Fibroblast of lung (primary cell): ENCODE measurements at regions not wholly inside any gene's neighbourhood (a gene's known extent, or its start where the extent isn't known, plus 50 kb on each side); places are given as distances from the start of the nearest gene placed in this dataset.

Experiments used
- DNase-seq, 2 donors: peaks; one replicate each; pipeline versions ENCODE4 v3.0.0 to v3.0.0-alpha.2; 2010; ENCODE audit warnings: low read depth in 2 of 2
- H2AFZ ChIP-seq: 2 replicates; pipeline ENCODE4 v1.5.1; 2012; ENCODE audit warnings: low read length, control low read depth, inconsistent platforms
- H3K27ac ChIP-seq: 2 replicates; pipeline ENCODE4 v1.5.1; 2011; ENCODE audit warnings: low read length, control low read depth; ENCODE audit not compliant: insufficient read depth
- H3K27me3 ChIP-seq: 2 replicates; pipeline ENCODE4 v1.5.1; 2011; ENCODE audit warnings: mild to moderate bottlenecking, low read length; ENCODE audit not compliant: control insufficient read depth, insufficient read depth
- H3K36me3 ChIP-seq: 2 replicates; pipeline ENCODE4 v1.5.1; 2011; ENCODE audit warnings: low read length; ENCODE audit not compliant: control insufficient read depth, insufficient read depth
- H3K4me1 ChIP-seq: 2 replicates; pipeline ENCODE4 v1.5.1; 2011; ENCODE audit warnings: low read length; ENCODE audit not compliant: control insufficient read depth, insufficient read depth; ENCODE audit errors: extremely low read depth
- H3K4me2 ChIP-seq: 2 replicates; pipeline ENCODE4 v1.5.1; 2011; ENCODE audit warnings: low read length, control low read depth; ENCODE audit not compliant: insufficient read depth; ENCODE audit errors: extremely low read depth
- H3K4me3 ChIP-seq, 4 experiments: fragments of 200-600 bp in 1 of 4; sonication (generic) in 1 of 4; replicated peaks in 1 of 4; 2 replicates each; pipeline ENCODE4 v1.5.1; 2011 to 2016; ENCODE audit warnings: low read length in 4 of 4, low read depth in 3 of 4, mild to moderate bottlenecking in 3 of 4, control low read depth in 2 of 4, inconsistent platforms in 1 of 4, mixed read lengths in 1 of 4; ENCODE audit not compliant: insufficient read depth in 1 of 4; ENCODE audit errors: control extremely low read depth in 1 of 4
- H3K79me2 ChIP-seq: 2 replicates; pipeline ENCODE4 v1.5.1; 2012; ENCODE audit warnings: mild to moderate bottlenecking, low read length, inconsistent platforms; ENCODE audit not compliant: control insufficient read depth, insufficient read depth
- H3K9ac ChIP-seq: 2 replicates; pipeline ENCODE4 v1.5.1; 2011; ENCODE audit warnings: mild to moderate bottlenecking, low read length, control low read depth; ENCODE audit not compliant: insufficient read depth
- H3K9me3 ChIP-seq: 2 replicates; pipeline ENCODE4 v1.5.1; 2012; ENCODE audit warnings: low read depth, low read length; ENCODE audit not compliant: control insufficient read depth, insufficient read depth
- H4K20me1 ChIP-seq: 2 replicates; pipeline ENCODE4 v1.5.1; 2011; ENCODE audit warnings: low read length; ENCODE audit not compliant: control insufficient read depth, insufficient read depth; ENCODE audit errors: extremely low read depth
- EZH2 ChIP-seq: IDR thresholded peaks from 2 replicates; pipeline ENCODE4 v1.5.1; 2012; ENCODE audit warnings: low read length, control low read depth, mild to moderate bottlenecking; ENCODE audit errors: missing control alignments
- TF ChIP-seq, protein P1 (sequence below), 2 donors: IDR thresholded peaks in 1 of 2; conservative IDR thresholded peaks in 1 of 2; 1 replicate in 1 of 2; 2 replicates in 1 of 2; pipeline ENCODE4 v1.5.1; 2011 to 2012; ENCODE audit warnings: low read length in 2 of 2, control low read depth in 1 of 2, inconsistent platforms in 1 of 2, low read depth in 1 of 2, mild to moderate bottlenecking in 1 of 2

DNA sequence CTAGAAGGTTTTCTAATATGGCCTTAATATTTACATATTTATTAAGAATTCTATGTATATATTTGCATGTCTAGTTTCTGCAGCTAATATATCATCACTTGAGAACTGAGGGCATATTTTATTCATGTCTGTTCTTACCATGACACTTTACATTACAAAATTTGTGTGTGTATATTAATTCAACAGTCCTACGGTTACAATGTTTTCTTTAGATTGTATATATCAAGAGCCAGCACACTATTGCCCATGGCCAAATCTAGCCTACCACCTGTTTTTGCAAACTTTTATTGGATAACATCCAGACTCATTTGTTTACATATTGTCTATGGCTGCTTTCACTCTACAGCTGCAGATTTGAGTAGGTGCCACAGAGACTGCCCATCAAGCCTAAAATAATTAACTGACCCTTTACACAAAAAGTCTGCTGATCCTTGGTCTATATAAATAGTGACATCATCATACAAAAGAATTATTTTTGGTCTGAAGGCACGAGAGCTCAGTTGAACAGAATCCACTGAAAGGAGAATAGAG lies 577.4 kb upstream of the PBX1 start:
- H3K4me2 ChIP-seq = no peak overlapping the region
- H3K79me2 ChIP-seq = no peaks in the 10 kb centered on the region
- no peaks in the 10 kb centered on the region for H3K4me1 ChIP-seq
- H3K36me3 ChIP-seq = no peaks in the 10 kb centered on the region
- no peak overlapping the region for H3K4me3 ChIP-seq
- no peak for TF ChIP-seq EZH2
- TF ChIP-seq, protein P1, sequence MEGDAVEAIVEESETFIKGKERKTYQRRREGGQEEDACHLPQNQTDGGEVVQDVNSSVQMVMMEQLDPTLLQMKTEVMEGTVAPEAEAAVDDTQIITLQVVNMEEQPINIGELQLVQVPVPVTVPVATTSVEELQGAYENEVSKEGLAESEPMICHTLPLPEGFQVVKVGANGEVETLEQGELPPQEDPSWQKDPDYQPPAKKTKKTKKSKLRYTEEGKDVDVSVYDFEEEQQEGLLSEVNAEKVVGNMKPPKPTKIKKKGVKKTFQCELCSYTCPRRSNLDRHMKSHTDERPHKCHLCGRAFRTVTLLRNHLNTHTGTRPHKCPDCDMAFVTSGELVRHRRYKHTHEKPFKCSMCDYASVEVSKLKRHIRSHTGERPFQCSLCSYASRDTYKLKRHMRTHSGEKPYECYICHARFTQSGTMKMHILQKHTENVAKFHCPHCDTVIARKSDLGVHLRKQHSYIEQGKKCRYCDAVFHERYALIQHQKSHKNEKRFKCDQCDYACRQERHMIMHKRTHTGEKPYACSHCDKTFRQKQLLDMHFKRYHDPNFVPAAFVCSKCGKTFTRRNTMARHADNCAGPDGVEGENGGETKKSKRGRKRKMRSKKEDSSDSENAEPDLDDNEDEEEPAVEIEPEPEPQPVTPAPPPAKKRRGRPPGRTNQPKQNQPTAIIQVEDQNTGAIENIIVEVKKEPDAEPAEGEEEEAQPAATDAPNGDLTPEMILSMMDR (conservative IDR thresholded peaks at IDR 0.05 in 1 of 2, IDR thresholded peaks at IDR 0.05 in 1 of 2; ENCODE audit: low read depth in 1 of 2, low read length in 2 of 2) = no peak
- no peak overlapping the region for H3K9ac ChIP-seq
- no peaks in the 10 kb centered on the region for H3K9me3 ChIP-seq
- H2AFZ ChIP-seq = no peak overlapping the region
- no peak overlapping the region for H3K27ac ChIP-seq
- no peak for DNase-seq
- no peaks in the 10 kb centered on the region for H4K20me1 ChIP-seq
- H3K27me3 ChIP-seq = no peaks in the 10 kb centered on the region

DNA sequence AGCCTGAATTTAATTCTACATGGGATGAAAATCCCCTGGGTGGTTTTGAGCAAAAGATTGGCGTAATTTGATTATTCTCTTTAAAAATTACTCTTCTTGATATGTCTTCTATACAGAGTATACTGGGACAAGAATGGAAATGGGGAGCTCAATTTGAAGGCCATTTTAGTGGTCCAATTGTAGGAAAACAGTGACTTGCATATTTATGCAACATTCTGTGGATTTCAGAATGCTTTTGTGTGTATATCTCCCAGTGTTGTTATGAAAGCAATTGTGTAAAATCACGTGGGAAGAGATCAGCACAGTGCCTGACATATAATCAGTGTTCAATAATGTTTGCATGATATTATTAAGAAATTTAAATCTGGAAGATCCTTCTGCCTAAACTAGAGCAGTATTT lies 575.9 kb upstream of the PBX1 start:
- Histone ChIP-seq H3K9me3 (no peaks in the 10 kb centered on the region), H3K4me3 (no peak overlapping the region), H3K4me2 (no peak overlapping the region), H3K4me1 (no peaks in the 10 kb centered on the region), H3K27ac (no peak overlapping the region), H3K27me3 (no peaks in the 10 kb centered on the region), H3K9ac (no peak overlapping the region), H2AFZ (no peak overlapping the region), H3K79me2 (no peaks in the 10 kb centered on the region), H4K20me1 (no peaks in the 10 kb centered on the region), H3K36me3 (no peaks in the 10 kb centered on the region)
- no peak for DNase-seq
- TF ChIP-seq EZH2 = no peak
- TF ChIP-seq, protein P1 (conservative IDR thresholded peaks at IDR 0.05 in 1 of 2, IDR thresholded peaks at IDR 0.05 in 1 of 2; ENCODE audit: low read depth in 1 of 2, low read length in 2 of 2) = no peak

DNA sequence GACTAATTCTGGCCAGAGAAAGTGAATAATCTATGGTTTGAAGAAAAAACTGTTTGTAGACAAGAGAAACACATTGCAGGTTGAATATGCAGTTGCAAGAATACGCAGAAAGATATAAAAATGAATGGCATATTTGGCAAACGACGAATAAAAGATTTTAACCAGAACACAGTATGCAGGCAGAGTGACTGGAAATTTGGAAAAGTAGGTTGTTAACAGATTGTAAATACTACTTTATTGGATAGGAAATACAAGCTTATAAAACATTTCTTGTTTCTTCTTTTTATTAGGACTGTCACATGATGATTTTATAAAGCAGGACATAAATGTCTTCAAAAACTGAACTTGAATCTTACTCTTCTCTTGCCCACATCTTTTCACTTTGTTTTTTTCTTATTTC lies 573.3 kb upstream of the PBX1 start:
- Histone ChIP-seq H3K27me3 (no peaks in the 10 kb centered on the region), H3K79me2 (no peaks in the 10 kb centered on the region), H3K4me2 (no peak overlapping the region), H3K4me3 (no peak overlapping the region), H3K27ac (no peak overlapping the region), H2AFZ (no peak overlapping the region), H3K4me1 (no peaks in the 10 kb centered on the region), H3K9ac (no peak overlapping the region), H3K9me3 (no peaks in the 10 kb centered on the region), H3K36me3 (no peaks in the 10 kb centered on the region), H4K20me1 (no peaks in the 10 kb centered on the region)
- no peak for TF ChIP-seq EZH2
- TF ChIP-seq, protein P1 (conservative IDR thresholded peaks at IDR 0.05 in 1 of 2, IDR thresholded peaks at IDR 0.05 in 1 of 2; ENCODE audit: low read depth in 1 of 2, low read length in 2 of 2) = no peak
- no peak for DNase-seq
